ENCODE measurements at regions not wholly inside any gene's neighbourhood (a gene's known extent, or its start where the extent isn't known, plus 50 kb on each side); places are given as distances from the start of the nearest gene placed in this dataset.

DNA sequence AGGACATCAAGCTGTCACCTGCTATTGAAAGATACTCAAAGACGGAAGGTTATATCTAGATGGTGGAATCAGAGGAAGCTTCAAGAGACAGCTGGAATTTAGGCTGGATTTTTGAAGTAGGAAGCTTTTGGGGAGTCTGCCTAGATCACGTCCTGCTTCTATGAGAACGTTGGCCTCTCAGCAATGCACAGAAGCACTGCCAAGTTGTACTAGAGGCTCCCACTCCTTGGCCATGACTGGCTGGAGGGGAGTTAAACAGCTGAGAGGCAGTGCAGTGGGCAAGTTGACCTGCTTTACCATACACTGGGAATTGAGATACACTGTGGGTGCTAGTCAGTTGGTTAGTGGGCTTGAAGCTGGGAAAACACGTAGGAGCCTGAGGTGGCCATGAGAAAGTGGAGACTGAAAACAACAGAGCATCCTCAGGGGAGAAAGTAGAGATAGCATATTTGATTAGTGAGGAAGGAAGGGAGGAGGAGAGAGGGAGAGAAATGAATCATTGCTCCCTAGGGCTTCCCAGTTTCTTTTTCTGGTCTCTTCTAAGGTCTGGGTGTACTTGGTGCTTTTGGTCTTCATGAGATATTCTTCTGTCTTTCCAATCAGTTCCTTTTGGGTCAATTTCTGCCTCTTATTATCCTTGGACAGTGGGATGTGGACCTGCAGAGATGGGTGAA is 110.8 kb downstream of the EMP1 start:
- TF ChIP-seq, protein P1, sequence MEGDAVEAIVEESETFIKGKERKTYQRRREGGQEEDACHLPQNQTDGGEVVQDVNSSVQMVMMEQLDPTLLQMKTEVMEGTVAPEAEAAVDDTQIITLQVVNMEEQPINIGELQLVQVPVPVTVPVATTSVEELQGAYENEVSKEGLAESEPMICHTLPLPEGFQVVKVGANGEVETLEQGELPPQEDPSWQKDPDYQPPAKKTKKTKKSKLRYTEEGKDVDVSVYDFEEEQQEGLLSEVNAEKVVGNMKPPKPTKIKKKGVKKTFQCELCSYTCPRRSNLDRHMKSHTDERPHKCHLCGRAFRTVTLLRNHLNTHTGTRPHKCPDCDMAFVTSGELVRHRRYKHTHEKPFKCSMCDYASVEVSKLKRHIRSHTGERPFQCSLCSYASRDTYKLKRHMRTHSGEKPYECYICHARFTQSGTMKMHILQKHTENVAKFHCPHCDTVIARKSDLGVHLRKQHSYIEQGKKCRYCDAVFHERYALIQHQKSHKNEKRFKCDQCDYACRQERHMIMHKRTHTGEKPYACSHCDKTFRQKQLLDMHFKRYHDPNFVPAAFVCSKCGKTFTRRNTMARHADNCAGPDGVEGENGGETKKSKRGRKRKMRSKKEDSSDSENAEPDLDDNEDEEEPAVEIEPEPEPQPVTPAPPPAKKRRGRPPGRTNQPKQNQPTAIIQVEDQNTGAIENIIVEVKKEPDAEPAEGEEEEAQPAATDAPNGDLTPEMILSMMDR (IDR thresholded peaks at IDR 0.05; ENCODE audit: low read depth, low read length, poor library complexity, severe bottlenecking): no peak
- no peak for TF ChIP-seq EZH2phosphoT487 (IDR thresholded peaks at IDR 0.05; ENCODE audit: borderline replicate concordance, low read length)
